GM23248 (cell line): ENCODE measurements at regions not wholly inside any gene's neighbourhood (a gene's known extent, or its start where the extent isn't known, plus 50 kb on each side); places are given as distances from the start of the nearest gene placed in this dataset.
"Not testable (repeated sequence)": the region's sequence is repeated elsewhere in the genome, so short reads cannot be mapped to it uniquely, and the experiment has no call there.

ENCODE experiments used
- EZH2 ChIP-seq: fragments of 200-600 bp; sonication (generic); IDR thresholded peaks from 2 replicates; pipeline ENCODE4 v1.6.1; 2018; ENCODE audit warnings: antibody characterized with exemption, mild to moderate bottlenecking; ENCODE audit not compliant: insufficient read depth, poor library complexity, severe bottlenecking
- EZH2phosphoT487 ChIP-seq: fragments of 200-600 bp; sonication (generic); IDR thresholded peaks from 2 replicates; pipeline ENCODE4 v1.6.1; 2018; ENCODE audit warnings: antibody characterized with exemption, moderate library complexity, mild to moderate bottlenecking, low read depth; ENCODE audit not compliant: insufficient read depth

- TF ChIP-seq EZH2phosphoT487, EZH2: not testable (repeated sequence)
Observed at GRCh38 chr4:117138732-117139131, 53.4 kb upstream of the TRAM1L1 start.
